GM11168 (cell line): ENCODE measurements at regions not wholly inside any gene's neighbourhood (a gene's known extent, or its start where the extent isn't known, plus 50 kb on each side); places are given as distances from the start of the nearest gene placed in this dataset.

Experiments
- in situ Hi-C: fragments of 300-500 bp; cut with MboI; formaldehyde crosslinking; loops from one replicate; pipeline ENCODE4 v1.12.0; 2022; ENCODE audit warnings: low sequenced_read_pairs; ENCODE audit not compliant: unreplicated experiment

GRCh38 chr16:86082418-86083030 lies 183.6 kb downstream of the IRF8 start:
- in situ Hi-C loops: no loop called here

DNA sequence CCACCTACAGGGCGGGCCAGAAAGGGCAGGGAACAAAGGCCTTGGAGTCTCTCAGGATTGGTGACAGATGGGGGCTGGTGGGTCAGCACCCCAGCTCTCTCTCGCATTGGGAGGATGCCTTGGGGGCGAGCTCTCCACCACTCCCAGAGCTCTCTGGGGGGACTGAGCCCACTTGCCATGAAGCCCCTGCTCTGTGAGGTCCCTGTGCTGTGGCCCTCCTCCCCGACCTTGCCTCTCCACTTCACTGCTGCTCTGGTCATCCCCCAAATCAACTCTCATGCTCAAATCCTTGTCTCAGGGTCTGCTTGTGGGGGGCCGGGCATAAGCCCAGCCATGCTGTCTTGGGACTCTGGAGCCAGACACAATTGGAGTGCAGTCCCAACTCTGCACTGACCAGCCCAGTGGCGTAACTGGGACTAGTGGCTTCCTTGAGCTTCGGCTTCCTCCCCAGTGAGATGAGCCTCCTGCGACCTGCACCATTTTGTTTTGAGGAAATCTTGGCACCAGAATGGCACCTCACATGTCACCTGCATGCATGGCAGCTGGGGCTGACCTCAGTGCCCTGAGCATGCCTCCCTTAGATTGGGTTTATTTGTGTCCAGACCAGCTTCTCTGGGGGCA lies 184.5 kb downstream of the IRF8 start:
- in situ Hi-C loops: no loop called here

- in situ Hi-C loops: no loop called here
Observed at GRCh38 chr16:86085161-86085611, 186.2 kb downstream of the IRF8 start.

DNA sequence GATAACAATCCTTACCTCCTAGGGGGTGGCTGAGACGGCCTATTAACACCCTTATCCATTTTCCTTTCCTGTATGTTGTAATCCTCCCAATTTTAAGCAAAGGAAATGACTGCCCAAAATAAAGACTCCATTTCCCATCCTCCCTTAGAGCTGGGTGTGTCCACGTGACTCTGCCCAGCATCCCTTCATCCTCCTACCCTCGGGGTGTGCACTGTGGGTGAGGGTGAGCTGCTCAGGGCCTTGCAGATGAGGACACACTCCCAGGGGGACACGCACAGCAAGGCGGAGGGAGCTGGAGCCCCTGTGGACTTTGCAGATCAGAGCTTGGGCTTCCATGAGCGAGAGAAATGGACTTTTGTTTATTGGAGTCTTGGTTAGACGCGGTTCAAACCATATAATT lies 186.8 kb downstream of the IRF8 start:
- in situ Hi-C loops: no loop called here

- in situ Hi-C loops: no loop called here
Observed at GRCh38 chr16:86086471-86086870, 187.5 kb downstream of the IRF8 start.

DNA sequence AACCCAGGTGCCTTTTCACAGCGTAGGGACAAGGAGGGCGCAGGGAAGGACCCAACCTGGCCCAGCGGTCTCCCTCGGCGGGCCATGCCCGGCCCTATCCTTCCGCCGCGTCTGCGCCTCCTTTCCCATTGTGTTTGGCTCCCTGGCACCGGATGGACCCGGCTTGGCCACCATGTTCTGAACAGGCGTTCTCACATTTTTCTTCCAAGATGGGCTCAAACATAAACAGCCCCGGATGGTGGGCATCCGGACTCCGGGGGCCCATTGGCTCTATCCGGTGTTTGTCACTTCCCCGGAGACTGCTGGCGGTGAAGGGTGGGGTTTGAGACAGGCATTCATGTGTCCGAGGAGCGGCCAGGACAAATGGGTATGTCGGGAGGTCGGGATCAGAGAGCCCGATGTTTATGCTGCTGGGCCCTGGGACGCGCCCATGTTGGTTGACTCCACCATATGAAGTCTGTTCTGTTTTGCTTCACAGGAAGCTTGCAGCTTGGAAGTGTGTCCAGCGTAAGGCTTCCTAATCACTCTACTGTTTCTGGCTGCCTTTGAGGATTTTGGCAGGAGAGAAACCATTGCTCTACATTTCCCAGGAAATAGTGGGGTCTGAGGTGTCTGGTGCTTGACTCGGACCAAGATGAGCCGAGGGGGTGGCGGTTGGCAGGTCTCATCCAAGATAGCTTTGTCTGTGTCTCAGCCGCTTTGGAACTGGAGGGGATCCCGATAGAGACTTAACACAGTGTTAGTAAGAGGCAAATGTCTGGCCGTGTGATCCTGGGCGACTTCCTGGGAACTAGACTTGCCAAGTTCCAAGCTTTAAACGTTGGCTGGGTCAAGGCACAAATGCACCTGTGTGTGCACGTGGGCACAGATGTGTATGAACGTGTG lies 188.3 kb downstream of the IRF8 start:
- in situ Hi-C loops: no loop called here

DNA sequence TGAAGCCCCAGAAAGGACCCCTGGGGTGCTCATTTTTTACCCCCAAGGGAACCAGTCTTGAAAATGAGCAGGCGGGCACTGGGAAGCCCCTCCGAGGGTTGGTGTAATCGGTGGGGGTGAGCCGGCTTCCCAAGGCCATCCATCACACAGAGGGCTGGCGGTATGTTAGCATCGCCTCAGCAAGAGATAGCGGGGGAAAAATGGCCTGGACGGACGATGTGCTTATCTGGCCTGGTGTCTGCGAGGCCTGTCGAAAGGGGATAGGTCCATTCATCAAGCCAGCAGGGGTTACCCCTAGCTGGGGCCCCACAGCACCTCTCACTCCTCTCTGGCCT lies 188.9 kb downstream of the IRF8 start:
- in situ Hi-C loops: no loop called here

DNA sequence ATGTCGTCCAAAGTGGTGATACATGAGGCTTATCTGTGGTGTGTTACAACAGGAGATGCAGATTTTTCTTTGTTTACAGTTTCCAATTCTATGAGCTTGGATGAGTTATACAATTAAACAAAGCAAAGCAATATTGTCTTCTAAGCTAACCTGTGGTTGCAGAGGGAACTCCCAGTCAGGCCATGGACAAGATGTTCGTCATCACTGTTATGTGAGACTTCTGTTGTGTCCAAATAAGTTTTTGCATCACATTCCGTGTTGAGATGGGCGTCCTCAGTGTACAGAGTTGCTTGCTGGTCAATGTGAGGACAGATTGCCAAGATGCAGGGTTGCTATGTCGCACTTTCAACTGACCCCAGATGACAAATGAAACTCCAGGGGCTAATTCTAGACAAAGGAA lies 189.3 kb downstream of the IRF8 start:
- in situ Hi-C loops: no loop called here

DNA sequence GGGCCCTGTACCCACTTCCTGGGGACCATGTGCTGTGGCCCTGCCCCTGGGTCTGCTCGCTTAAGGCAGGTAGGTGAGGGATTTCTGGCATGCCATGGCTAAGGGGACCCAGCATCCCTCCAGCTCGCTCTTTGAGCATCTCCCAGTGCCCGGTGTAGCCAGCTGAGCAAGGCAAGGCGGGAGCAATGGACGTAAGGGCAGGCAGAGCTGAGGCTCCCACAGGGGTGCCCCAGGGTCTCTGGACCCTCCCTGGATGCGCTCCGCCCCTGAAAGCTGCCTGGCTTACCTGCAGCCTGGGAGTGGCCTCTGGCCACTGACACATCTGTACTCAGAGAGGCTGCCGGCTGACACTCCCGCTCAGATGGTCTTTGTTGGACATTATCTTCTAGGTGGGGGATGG lies 189.9 kb downstream of the IRF8 start:
- in situ Hi-C loops: no loop called here

DNA sequence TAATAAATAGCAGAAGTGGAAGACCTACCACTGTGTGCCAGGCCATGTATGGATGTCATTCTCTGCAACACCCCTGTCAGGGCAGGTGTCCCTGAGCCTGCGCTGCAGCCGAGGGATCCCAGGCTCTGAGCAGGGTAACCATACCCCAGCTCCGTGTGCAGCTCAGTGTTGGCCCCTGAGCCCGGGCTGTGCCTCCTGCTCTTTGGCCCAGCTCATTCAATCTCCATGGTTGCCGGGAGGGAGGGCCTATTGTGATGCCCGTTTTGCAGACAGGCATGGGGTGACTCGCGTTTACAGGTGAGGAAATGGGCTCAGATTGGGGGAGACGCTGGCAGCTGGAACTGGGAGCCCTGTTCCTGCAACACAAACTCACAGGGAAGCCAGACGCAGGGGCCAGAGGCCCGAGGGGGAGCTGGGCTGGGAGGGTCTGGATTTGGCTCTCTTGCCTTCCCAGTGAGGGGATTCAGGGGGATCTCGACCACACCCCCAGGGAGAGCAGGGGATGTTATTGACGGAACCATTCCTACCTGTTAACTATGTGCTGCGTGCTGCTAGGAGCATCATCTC lies 190.5 kb downstream of the IRF8 start:
- in situ Hi-C loops: no loop called here

DNA sequence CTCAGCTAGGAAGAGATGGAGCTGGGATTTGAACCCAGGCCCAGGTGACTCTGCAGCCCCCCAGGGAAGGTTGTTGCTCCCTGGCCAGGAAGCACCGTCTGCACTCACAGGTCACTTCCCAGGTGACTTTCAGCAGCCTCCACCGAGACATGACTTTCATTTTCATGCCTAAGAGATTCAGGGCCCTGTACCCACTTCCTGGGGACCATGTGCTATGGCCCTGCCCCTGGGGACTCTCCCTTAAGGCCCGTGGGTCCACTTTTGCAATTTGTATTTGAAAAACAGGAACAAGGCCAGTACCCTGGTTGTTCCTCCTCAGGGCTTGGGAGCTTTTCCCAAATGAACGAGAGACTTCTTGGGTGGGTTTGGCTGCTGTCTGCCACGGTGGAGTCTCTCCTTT lies 191.0 kb downstream of the IRF8 start:
- in situ Hi-C loops: no loop called here

GRCh38 chr16:86090461-86091170 lies 191.7 kb downstream of the IRF8 start:
- in situ Hi-C loops: no loop called here

- in situ Hi-C loops: no loop called here
Observed at GRCh38 chr16:86091976-86092375, 193.0 kb downstream of the IRF8 start.

DNA sequence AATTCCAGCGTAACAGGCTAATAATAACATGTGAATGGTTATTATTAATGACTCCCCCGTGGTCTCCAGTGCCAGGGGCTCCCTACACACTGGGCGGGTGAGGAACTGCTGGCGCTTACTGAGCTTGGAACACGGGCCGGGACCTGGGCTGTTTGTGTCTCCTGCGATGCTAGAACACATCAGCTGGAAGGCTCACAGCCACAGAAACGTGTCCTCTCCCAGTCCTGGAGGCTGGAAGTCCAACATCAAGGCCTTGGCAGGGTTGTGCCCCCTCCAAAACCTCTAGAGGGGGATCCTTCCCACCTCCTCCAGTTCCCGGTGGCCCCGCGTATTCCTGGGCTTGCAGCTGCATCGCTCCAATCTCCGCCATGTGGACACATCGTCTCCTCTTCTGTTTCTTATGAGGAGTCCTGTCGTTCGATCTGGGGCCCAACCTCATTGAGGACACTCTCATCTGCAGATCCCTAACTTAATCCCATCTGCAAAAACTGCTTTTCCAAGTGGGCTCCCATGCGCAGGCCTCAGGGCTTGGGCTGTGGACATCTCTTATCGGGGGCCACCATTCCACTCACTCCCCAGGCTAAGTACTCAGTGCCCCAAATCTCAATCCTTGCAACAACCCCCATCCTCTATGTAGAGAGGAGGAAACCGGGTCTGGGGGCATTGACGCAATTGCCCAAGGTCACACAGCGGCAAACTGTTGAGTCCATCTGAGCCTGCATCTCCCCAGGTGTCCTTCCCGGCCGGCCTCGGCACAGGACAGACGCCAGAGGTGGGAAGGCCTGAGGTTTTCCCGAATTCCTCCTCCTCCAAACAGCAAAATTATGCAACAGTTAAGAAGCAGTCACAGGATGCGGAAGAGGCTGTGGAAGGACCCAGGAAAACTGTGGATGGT lies 193.9 kb downstream of the IRF8 start:
- in situ Hi-C loops: no loop called here

- in situ Hi-C loops: no loop called here
Observed at GRCh38 chr16:86093801-86094750, 195.1 kb downstream of the IRF8 start.

DNA sequence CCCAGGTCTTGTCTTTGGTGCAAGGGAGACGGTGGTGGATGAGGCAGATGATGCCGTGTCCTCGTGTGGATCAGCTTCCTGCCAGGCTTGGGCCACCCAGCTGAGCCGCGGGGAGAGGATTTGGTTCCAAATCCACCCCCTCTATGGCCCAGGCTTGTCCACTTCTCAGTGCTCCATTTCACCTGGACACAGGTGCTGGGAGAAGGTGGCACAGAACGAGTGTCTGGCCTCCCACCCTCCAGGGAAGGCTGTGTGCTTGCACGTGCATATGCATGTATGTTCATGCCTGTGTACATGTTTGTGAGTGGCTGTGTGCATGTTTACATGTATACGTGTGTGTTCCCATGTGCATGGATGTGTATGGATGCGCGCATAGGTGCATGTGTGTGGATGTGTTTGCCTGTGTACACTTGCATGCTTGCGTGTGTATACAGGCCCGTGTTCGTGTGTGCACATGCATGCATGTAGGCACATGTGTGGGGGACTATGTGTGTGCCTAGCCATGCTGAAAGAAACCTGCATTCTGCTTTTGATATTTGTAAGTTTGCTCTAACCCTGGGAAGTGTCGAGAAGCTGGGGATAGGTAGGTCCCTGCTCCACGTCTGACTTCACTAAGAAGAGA lies 196.3 kb downstream of the IRF8 start:
- in situ Hi-C loops: no loop called here

GRCh38 chr16:86095906-86096485 lies 197.0 kb downstream of the IRF8 start:
- in situ Hi-C loops: no loop called here

GRCh38 chr16:86096850-86097249 lies 197.9 kb downstream of the IRF8 start:
- in situ Hi-C loops: no loop called here
